HG02588 (cell line): ENCODE measurements at regions not wholly inside any gene's neighbourhood (a gene's known extent, or its start where the extent isn't known, plus 50 kb on each side); places are given as distances from the start of the nearest gene placed in this dataset.

Experiments
- ATAC-seq: cut with Tn5 transposase; IDR thresholded peaks from one replicate; pipeline ENCODE4 v1.9.1; 2021; ENCODE audit warnings: mild to moderate bottlenecking, moderate library complexity; ENCODE audit not compliant: unreplicated experiment

DNA sequence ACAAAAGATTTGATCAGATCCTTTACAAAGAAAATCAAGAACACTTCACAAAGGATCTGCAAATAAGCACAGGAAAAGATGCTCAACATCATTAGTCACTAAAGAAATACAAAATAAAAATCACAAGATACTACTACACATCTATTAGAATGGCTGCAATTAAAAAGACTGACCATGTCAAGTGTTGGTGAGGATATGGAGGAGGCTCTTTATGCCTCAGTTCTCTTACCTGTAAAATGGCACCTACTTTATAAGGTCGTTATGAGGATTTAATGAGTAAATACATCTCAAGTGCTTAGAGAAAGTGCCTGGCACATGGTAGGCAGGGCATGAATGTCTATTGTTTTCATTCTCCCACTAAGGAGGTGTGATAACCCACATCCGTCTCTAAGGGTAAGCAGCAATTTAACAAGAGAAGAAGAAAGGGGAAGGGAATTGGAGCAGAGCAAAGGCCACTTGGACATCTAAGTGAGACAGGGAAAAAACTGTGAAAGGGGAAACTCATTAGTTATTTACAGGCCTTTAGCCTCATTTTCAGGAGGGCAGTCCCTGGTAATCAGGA, 157.5 kb upstream of the NFE2L3 start:
- no peak for ATAC-seq

GRCh38 chr7:25995216-25995615, 156.8 kb upstream of the NFE2L3 start:
- ATAC-seq = no peak

DNA sequence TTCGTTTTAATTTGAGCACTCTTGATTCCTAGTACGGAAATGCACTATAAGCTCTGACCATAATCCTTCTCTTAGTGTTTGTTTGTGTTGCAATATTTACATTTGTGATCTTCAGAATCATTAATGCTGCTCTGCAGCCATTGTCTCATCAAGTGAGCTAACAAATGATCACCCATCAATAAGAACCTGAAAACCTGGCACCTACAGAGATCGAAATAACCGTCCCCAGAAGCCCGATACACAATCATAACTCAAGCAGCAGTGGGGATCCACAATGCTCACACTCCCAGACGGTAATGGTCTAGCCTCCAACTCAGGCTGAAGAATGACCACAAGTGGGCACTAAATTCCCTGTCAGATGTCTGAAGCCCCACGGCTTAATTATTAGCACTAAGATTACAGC, 156.0 kb upstream of the NFE2L3 start:
- no peak for ATAC-seq

DNA sequence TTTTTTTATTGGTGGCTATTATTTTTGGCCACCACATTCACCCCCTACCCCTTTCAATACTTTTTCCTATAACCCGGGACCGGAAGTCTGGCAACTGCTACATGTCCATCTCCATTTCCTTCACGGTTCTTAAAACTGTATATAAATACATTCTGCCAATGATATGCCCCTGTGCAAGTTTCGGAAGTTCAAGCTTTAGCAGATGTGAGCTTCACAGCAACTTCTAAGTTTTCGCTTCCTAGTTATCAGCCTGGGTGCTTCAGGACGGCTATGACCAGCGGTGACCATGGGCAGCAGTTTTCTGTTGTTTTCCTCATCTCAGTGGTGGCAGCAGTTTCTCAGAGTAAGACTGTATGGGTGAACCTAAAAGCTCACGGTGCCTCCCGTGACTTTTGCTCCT, 153.5 kb upstream of the NFE2L3 start:
- ATAC-seq = no peak

- no peak for ATAC-seq
Observed at GRCh38 chr7:26000841-26001240, 151.2 kb upstream of the NFE2L3 start.

- no peak for ATAC-seq
Observed at GRCh38 chr7:26001662-26002244, 150.2 kb upstream of the NFE2L3 start.

GRCh38 chr7:26005683-26006410, 146.2 kb upstream of the NFE2L3 start:
- no peak for ATAC-seq

- no peak for ATAC-seq
Observed at GRCh38 chr7:26006426-26006825, 145.6 kb upstream of the NFE2L3 start.

GRCh38 chr7:26007510-26007909, 144.5 kb upstream of the NFE2L3 start:
- no peak for ATAC-seq

- no peak for ATAC-seq
Observed at GRCh38 chr7:26008428-26008827, 143.6 kb upstream of the NFE2L3 start.

DNA sequence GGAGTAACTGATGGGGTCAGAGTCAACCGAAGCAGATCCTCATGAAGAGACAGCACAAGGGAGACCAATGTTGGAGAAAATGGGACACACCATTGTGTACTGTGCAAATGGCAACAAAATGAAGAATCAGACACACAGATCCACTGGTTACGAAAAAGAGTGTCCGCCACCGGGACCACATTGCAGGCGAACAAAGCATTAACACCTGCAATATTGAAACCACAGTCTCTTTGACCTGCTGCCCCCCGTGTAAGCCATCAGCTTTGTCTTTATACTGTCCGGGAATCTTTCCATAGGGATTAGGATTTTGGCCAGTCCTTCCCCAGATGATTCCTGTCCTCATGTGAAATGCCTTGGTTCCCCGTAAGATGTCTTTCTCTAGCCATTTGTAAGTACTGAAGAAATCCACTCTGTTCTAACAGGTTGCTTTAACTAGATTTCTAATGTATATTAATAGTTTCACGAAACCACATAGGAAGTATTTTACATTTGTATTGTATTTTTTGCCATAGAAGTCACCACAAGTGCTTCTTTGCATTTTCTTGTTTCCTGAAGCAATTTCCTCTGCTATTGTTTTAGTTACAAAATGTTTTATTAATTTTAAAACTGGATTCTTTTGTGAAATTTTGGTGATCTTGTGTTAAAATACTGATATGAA, 140.8 kb upstream of the NFE2L3 start:
- peak; percentile 62 for ATAC-seq

- ATAC-seq = no peak
Observed at GRCh38 chr7:26013551-26014083, 138.4 kb upstream of the NFE2L3 start.

- ATAC-seq = no peak
Observed at GRCh38 chr7:26022982-26023381, 129.0 kb upstream of the NFE2L3 start.

DNA sequence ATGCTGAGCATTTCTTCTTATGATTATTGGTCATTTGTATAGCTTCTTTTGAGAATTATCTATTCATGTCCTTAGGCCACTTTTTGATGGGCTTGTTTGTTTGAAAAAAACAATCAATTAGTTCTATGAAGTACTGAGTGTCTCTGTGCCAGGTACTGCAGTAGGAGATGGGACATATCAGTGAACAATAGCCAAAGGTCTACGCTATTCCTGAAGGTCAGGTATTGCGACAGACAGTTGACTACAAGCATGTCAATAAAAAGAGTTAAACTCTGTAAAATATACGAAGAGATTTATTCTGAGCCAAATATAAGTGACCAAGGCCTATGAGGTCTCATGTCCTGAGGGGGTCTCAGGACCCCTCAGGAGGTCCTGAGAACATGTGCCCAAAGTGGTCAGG, 122.1 kb upstream of the NFE2L3 start:
- ATAC-seq = no peak

- no peak for ATAC-seq
Observed at GRCh38 chr7:26034391-26034790, 117.6 kb upstream of the NFE2L3 start.

DNA sequence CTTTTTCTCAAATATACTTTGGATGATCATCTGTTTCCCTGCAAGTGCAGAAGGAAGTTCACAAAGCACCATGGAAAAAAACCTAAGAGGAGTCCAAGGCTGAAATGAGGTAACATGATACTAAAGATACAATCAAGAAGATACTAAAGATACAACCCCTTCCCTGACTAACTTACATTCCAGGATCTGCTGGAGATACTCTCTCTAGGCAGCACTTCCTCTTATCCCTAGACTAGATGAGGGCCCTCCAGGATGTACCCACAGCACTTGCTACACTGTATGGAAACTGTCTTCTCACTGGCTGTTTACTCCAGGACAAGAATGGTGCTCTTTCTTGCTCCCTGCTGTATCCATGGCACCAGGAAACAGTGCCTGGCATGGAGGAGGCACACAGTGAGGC, 116.4 kb upstream of the NFE2L3 start:
- no peak for ATAC-seq

DNA sequence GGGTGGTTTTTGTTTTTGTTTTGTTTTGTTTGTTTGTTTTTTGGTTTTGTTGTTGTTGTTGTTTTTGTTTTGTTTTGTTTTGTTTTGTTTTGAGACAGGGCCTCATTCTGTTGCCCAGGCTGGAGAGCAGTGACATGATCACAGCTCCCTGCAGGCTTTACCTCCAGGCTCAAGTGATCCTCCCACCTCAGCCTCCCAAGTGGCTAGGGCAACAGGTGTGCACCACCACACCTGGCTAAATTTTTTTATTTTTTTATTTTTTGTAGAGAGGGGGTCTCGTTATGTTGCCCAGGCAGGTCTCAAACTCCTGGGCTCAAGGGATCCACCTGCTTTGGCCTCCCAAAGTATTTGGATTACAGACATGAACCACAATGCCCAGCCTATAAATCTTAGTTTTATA, 115.9 kb upstream of the NFE2L3 start:
- ATAC-seq = no peak

- no peak for ATAC-seq
Observed at GRCh38 chr7:26038201-26038990, 113.6 kb upstream of the NFE2L3 start.

DNA sequence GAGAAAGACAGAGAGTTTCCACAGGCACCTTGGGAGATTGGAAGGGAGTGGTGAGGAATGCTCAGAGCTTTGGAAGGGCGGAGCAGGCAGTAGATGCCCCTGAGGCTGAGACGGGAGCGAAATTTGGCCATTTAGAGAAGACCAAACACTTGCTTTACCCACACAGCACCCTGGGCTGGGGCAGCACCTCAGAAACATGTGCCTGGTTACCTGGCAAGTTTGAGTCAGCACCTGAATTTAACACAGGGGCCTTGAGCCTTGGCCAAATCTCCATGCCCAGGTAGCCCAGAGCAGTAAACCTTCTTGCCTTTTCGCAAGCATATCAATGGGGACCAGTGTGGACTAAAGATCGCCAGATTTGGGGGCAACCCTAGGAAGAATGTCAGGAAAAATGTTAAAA, 111.9 kb upstream of the NFE2L3 start:
- ATAC-seq = no peak

- no peak for ATAC-seq
Observed at GRCh38 chr7:26042237-26042636, 109.8 kb upstream of the NFE2L3 start.

DNA sequence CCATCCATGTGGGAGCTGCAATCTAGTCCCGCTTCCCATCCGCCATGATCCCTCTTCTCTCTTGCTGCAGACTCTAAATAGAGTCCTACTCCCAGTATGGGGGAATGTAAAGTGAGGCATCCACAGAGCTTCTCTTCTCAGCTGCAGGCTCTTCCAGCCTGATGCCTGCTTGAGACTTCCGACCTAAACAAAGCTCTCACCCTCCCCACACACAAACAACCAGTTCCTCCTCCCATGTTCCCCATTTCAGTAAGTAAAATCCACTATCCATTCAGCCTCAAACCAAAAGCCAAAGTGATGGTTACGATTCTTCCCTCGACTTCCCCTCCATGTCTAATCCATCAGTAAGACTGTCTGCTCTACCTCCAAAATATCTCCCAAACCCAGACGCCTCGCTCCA, 108.2 kb upstream of the NFE2L3 start:
- ATAC-seq = no peak
